ELF-1 (cell line): ENCODE measurements at regions not wholly inside any gene's neighbourhood (a gene's known extent, or its start where the extent isn't known, plus 50 kb on each side); places are given as distances from the start of the nearest gene placed in this dataset.

Experiments
- DNase-seq: peaks from one replicate; pipeline ENCODE4 v3.0.0-alpha.2; 2016; ENCODE audit warnings: low read depth, low spot score

- DNase-seq, result no peak
Observed at GRCh38 chr2:188713961-188714360, 260.2 kb upstream of the COL3A1 start.

GRCh38 chr2:188720811-188721605 is 253.2 kb upstream of the COL3A1 start:
- no peak for DNase-seq

- no peak for DNase-seq
Observed at GRCh38 chr2:188721784-188722183, 252.4 kb upstream of the COL3A1 start.

GRCh38 chr2:188725746-188726360 is 248.3 kb upstream of the COL3A1 start:
- DNase-seq, result no peak

- DNase-seq, result no peak
Observed at GRCh38 chr2:188726626-188727247, 247.4 kb upstream of the COL3A1 start.

- no peak for DNase-seq
Observed at GRCh38 chr2:188727846-188728245, 246.3 kb upstream of the COL3A1 start.

- DNase-seq, result peak; percentile 60
Observed at GRCh38 chr2:188734691-188735090, 239.5 kb upstream of the COL3A1 start.

- no peak for DNase-seq
Observed at GRCh38 chr2:188746727-188747126, 227.4 kb upstream of the COL3A1 start.

GRCh38 chr2:188751816-188752215 is 222.4 kb upstream of the COL3A1 start:
- DNase-seq, result no peak

- DNase-seq, result no peak
Observed at GRCh38 chr2:188752311-188752710, 221.9 kb upstream of the COL3A1 start.

- DNase-seq, result no peak
Observed at GRCh38 chr2:188762151-188762550, 212.0 kb upstream of the COL3A1 start.

GRCh38 chr2:188765522-188766470 is 208.4 kb upstream of the COL3A1 start:
- peak; percentile 8 for DNase-seq

GRCh38 chr2:188766471-188766856 is 207.7 kb upstream of the COL3A1 start:
- no peak for DNase-seq

- no peak for DNase-seq
Observed at GRCh38 chr2:188767176-188767575, 207.0 kb upstream of the COL3A1 start.

GRCh38 chr2:188770296-188770695 is 203.9 kb upstream of the COL3A1 start:
- no peak for DNase-seq

GRCh38 chr2:188773075-188773474 is 201.1 kb upstream of the COL3A1 start:
- DNase-seq, result no peak

GRCh38 chr2:188776634-188777033 is 197.5 kb upstream of the COL3A1 start:
- DNase-seq, result no peak

GRCh38 chr2:188784269-188784762 is 189.9 kb upstream of the COL3A1 start:
- no peak for DNase-seq

GRCh38 chr2:188785061-188785460 is 189.1 kb upstream of the COL3A1 start:
- no peak for DNase-seq

- DNase-seq, result no peak
Observed at GRCh38 chr2:188785490-188785889, 188.7 kb upstream of the COL3A1 start.

- peak; percentile 2 for DNase-seq
Observed at GRCh38 chr2:188786368-188786841, 187.8 kb upstream of the COL3A1 start.
